ENCODE measurements at regions not wholly inside any gene's neighbourhood (a gene's known extent, or its start where the extent isn't known, plus 50 kb on each side); places are given as distances from the start of the nearest gene placed in this dataset.

- TF ChIP-seq EZH2 (IDR thresholded peaks at IDR 0.05; ENCODE audit: insufficient read depth, poor library complexity, severe bottlenecking) = no peak
- no peak for TF ChIP-seq EZH2phosphoT487 (IDR thresholded peaks at IDR 0.05; ENCODE audit: insufficient read depth, low read depth)
Measured at GRCh38 chr3:74303711-74304110, 310.7 kb downstream of the CNTN3 start.

All from GM23248 (cell line).